Immature natural killer cell (primary cell): ENCODE measurements at regions not wholly inside any gene's neighbourhood (a gene's known extent, or its start where the extent isn't known, plus 50 kb on each side); places are given as distances from the start of the nearest gene placed in this dataset.
"Not testable (repeated sequence)": the region's sequence is repeated elsewhere in the genome, so short reads cannot be mapped to it uniquely, and the experiment has no call there.

Experiments
- DNase-seq, 3 donors: peaks; one replicate each; pipeline ENCODE4 v3.0.0; 2022; ENCODE audit warnings: mixed read lengths in 1 of 3
- H3K27ac Mint-ChIP-seq, 6 donors: one replicate each; pipeline ENCODE4 v1.8.0; 2020; ENCODE audit warnings: mixed read lengths in 6 of 6, mild to moderate bottlenecking in 5 of 6, inconsistent platforms in 4 of 6, moderate library complexity in 3 of 6
- H3K27me3 Mint-ChIP-seq, 3 donors: one replicate each; pipeline ENCODE4 v1.8.0; 2020 to 2021; ENCODE audit warnings: low read depth in 3 of 3, mild to moderate bottlenecking in 3 of 3, mixed read lengths in 3 of 3, moderate library complexity in 3 of 3, inconsistent platforms in 1 of 3
- H3K36me3 Mint-ChIP-seq, 3 donors: one replicate each; pipeline ENCODE4 v1.8.0; 2020; ENCODE audit warnings: mixed read lengths in 3 of 3, inconsistent platforms in 2 of 3, mild to moderate bottlenecking in 2 of 3
- H3K4me1 Mint-ChIP-seq, 2 donors: one replicate each; pipeline ENCODE4 v1.8.0; 2020; ENCODE audit warnings: inconsistent platforms in 2 of 2, mild to moderate bottlenecking in 2 of 2, mixed read lengths in 2 of 2, moderate library complexity in 1 of 2
- H3K4me3 Mint-ChIP-seq, 5 donors: one replicate each; pipeline ENCODE4 v1.8.0; 2020; ENCODE audit warnings: mild to moderate bottlenecking in 5 of 5, mixed read lengths in 5 of 5, inconsistent platforms in 3 of 5, moderate library complexity in 3 of 5
- H3K9me3 Mint-ChIP-seq, 6 donors: one replicate each; pipeline ENCODE4 v1.8.0; 2020; ENCODE audit warnings: mild to moderate bottlenecking in 6 of 6, mixed read lengths in 6 of 6, inconsistent platforms in 4 of 6, moderate library complexity in 3 of 6

DNA sequence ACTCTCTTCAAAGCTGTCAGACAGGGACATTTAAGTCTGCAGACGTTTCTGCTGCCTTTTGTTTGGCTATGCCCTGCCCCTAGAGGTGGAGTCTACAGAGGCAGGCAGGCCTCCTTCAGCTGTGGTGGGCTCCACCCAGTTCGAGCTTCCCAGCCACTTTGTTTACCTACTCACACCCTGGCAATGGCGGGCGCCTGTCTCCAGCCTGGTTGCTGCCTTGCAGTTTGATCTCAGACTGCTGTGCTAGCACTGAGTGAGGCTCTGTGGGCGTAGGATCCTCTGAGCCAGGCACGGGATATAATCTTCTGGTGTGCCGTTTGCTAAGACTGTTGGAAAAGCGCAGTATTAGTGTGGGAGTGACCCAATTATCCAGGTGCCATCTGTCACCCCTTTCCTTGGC, 499.8 kb upstream of the IZUMO3 start:
- not testable (repeated sequence) for H3K4me1 Mint-ChIP-seq, H3K4me3 Mint-ChIP-seq

DNA sequence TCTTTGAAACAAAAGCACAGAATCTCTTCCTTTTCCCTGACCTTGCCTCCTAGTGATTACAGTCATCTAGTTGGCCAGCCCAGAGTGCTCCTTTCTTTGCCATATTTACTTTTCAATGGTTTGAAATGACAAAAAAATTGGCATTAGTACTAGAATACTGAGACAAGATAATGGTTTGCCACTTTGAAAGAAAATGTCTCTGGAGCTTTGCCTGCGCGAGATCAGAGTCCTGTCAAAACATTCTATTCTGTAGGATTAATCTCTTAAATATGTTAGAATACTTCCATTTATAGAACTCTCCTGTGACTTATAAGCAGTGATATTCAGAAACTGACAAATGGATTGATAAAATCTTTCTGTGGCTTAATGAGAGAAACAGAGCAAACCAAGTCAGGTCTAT, 484.0 kb upstream of the IZUMO3 start:
- H3K27me3 Mint-ChIP-seq, result no peaks in the 10 kb centered on the region
- H3K4me3 Mint-ChIP-seq, result no peak overlapping the region
- DNase-seq, result no peak
- no peaks in the 10 kb centered on the region for H3K36me3 Mint-ChIP-seq
- peaks cover 7 to 63% (median 35%) of the 10 kb centered on the region in 6 donors for H3K9me3 Mint-ChIP-seq
- no peak overlapping the region for H3K27ac Mint-ChIP-seq
- H3K4me1 Mint-ChIP-seq, result no peaks in the 10 kb centered on the region

More for the DNA sequence above, 499.8 kb upstream of the IZUMO3 start:
- H3K36me3 Mint-ChIP-seq, H3K27me3 Mint-ChIP-seq, H3K27ac Mint-ChIP-seq, DNase-seq: not testable (repeated sequence)
- peaks cover 15 to 60% (median 41%) of the 10 kb centered on the region in 6 donors for H3K9me3 Mint-ChIP-seq

DNA sequence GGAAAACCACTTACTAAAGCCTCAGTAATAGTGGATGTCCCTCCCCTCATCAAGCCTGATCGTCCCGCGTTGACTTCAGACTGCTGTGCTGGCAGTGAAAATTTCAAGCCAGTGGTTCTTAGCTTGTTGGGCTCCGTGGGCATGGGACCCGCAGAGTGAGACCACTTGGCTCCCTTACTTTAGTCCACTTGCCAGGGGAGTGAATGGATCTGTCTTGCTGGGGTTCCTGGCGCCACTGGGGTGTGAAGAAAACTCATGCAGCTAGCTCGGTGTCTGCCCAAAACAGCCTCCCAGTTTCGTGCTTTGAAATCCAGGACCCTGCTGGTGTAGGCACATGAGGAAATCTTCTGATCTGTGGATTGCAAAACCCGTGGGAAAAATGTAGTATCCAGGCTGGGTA, 480.0 kb upstream of the IZUMO3 start:
- peaks cover 22 to 74% (median 55%) of the 10 kb centered on the region in 6 donors for H3K9me3 Mint-ChIP-seq
- peaks cover 0 to 1% (median 0%) of the 10 kb centered on the region in 3 donors for H3K27me3 Mint-ChIP-seq
- no peak overlapping the region for H3K4me3 Mint-ChIP-seq
- H3K36me3 Mint-ChIP-seq, result no peaks in the 10 kb centered on the region
- DNase-seq, result no peak
- no peaks in the 10 kb centered on the region for H3K4me1 Mint-ChIP-seq
- H3K27ac Mint-ChIP-seq, result no peak overlapping the region

DNA sequence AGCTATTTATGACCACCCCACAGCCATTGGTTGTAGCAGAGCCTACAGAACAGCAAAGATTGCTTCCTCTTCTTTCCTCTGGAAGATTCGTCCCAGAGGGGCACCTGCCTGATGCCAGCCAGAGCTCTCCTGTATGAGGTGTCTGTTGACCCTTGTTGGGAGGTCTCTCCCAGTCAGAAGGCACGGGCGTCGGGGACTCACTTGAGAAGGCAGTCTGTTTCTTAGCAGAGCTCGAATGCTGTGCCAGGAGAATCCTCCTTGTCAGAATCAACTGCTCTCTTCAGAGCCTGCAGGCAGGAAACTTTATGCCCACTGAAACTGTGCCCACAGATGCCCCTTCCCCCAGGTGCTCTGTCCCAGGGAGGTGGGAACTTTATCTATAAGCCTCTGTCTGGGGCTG, 479.5 kb upstream of the IZUMO3 start:
- no peaks in the 10 kb centered on the region for H3K4me1 Mint-ChIP-seq
- H3K27me3 Mint-ChIP-seq, result peaks cover 0 to 1% (median 0%) of the 10 kb centered on the region in 3 donors
- no peak for DNase-seq
- no peak overlapping the region for H3K27ac Mint-ChIP-seq
- H3K9me3 Mint-ChIP-seq, result peaks cover 22 to 74% (median 56%) of the 10 kb centered on the region in 6 donors
- H3K4me3 Mint-ChIP-seq, result no peak overlapping the region
- no peaks in the 10 kb centered on the region for H3K36me3 Mint-ChIP-seq

DNA sequence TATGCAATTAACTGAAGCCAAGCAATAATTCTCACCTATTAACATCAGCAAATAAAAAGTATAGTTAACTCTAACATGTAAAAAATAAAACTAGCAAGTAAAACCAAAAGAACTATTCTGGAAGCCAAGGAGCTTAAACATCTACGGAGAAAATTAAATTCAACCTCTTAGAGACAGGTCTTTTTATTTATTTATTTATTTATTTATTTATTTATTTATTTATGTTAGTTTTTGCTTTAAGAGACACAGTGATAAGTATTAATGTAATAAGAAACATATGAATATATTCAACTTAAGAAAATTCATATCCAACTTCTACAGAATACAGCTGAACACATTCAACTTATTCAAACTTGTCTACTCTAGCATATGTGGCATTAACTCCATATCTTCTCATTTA, 472.1 kb upstream of the IZUMO3 start:
- Mint-ChIP-seq H3K27ac (no peak overlapping the region), H3K9me3 (peaks cover 10 to 52% (median 42%) of the 10 kb centered on the region in 6 donors), H3K4me3 (no peak overlapping the region)

DNA sequence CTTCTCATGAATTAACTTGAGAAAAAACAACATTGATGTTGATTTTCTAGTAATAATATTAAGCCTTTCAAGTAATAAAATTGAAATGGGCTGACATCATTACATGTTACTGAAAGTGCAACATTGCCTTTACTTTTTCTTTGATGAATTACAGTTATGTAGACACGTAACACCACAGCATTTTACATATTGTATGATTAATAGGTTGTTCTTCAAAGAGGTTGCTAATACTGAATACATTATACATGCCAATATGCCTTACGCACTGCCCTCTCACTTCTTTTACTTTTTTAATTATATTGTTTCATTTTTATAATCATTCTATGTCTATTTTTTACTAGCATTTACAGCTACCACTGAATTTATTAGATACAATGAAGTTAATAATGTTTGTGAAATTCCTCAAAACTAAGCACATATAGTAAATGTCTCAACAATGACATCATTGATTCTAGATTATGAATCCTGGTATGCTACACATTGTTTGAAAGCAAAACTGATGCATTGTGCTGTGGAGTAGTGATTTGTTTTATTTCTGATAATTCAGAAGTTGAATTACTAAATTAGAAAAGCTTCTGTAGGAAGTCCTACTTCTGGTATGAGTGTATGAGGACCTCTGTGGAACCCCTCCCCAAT, 464.4 kb upstream of the IZUMO3 start:
- Mint-ChIP-seq H3K27ac (no peak overlapping the region), H3K4me3 (no peak overlapping the region), H3K27me3 (peaks cover 0 to 2% (median 0%) of the 10 kb centered on the region in 3 donors), H3K4me1 (no peaks in the 10 kb centered on the region), H3K9me3 (peaks cover 17 to 73% (median 40%) of the 10 kb centered on the region in 6 donors), H3K36me3 (no peaks in the 10 kb centered on the region)
- no peak for DNase-seq

More for the DNA sequence above, 472.1 kb upstream of the IZUMO3 start:
- peaks cover 0 to 1% (median 0%) of the 10 kb centered on the region in 3 donors for H3K27me3 Mint-ChIP-seq
- no peaks in the 10 kb centered on the region for H3K36me3 Mint-ChIP-seq
- no peaks in the 10 kb centered on the region for H3K4me1 Mint-ChIP-seq
- no peak for DNase-seq

DNA sequence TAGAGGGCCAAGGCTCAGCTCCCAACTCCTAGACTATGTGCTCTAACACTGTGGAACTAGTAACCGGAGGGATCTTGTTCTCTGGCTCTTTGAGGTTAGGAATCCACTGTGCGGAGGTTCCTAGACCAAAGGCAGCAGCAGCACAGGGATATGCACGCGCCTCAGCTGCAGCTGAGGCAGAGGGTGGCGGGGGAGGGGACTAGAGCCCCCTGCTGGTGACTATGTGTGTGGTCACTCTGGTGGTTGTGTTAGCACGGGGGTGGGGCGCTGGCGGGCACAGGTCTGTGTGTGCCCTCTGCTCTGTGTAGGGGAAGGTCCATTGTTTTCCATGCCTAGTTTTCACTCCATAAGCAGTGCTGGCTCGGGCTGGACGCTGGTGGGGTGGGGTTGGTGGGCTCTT, 458.0 kb upstream of the IZUMO3 start:
- H3K4me3 Mint-ChIP-seq, result no peak overlapping the region
- DNase-seq, result no peak

DNA sequence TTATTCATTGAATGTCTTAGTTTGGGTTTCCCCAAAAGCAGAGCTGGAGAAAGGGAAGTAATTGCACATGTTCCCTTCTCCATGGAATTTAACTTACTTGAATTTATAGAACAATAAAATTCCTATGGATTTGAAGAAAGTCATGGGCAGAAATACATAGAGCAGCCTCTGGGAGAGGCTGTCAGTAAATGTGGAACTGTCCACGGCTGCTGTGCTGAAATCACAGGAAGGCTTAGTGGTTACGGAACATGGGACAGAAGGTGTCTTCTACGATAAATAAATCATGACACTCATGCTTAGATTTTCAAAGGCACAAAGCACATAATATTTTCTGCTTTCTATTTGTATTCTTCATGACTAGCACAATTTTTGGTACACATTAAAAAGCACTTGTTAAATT, 440.6 kb upstream of the IZUMO3 start:
- Mint-ChIP-seq H3K4me1 (no peaks in the 10 kb centered on the region), H3K36me3 (no peaks in the 10 kb centered on the region)

More for the DNA sequence above, 458.0 kb upstream of the IZUMO3 start:
- peaks cover 0 to 3% (median under 1%) of the 10 kb centered on the region in 3 donors for H3K27me3 Mint-ChIP-seq
- no peaks in the 10 kb centered on the region for H3K4me1 Mint-ChIP-seq
- H3K36me3 Mint-ChIP-seq, result no peaks in the 10 kb centered on the region
- H3K9me3 Mint-ChIP-seq, result peaks cover 18 to 64% (median 41%) of the 10 kb centered on the region in 6 donors
- H3K27ac Mint-ChIP-seq, result no peak overlapping the region

DNA sequence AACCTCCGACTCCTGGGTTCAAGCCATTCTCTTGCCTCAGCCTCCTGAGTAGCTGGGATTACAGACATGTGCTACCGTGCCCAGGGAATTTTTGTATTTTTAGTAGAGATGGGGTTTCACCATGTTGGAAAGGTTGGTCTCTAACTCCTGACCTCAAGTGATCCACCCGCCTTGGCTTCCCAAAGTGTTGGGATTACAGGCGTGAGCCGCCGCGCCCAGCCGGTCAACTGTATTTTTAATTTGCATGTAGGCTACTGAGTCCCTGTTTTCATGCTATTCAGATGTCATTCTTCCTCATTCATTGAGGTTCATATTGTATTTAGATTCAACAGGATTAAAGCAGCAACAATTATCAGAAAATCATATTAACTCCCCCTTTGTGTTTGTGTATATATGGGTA, 425.1 kb upstream of the IZUMO3 start:
- H3K27me3 Mint-ChIP-seq, H3K4me3 Mint-ChIP-seq, DNase-seq, H3K4me1 Mint-ChIP-seq, H3K36me3 Mint-ChIP-seq, H3K27ac Mint-ChIP-seq: not testable (repeated sequence)
- peaks cover 11 to 57% (median 31%) of the 10 kb centered on the region in 6 donors for H3K9me3 Mint-ChIP-seq

More for the DNA sequence above, 440.6 kb upstream of the IZUMO3 start:
- Mint-ChIP-seq H3K27ac (no peak overlapping the region), H3K27me3 (no peaks in the 10 kb centered on the region), H3K4me3 (no peak overlapping the region), H3K9me3 (peaks cover 15 to 57% (median 27%) of the 10 kb centered on the region in 6 donors)
- no peak for DNase-seq

DNA sequence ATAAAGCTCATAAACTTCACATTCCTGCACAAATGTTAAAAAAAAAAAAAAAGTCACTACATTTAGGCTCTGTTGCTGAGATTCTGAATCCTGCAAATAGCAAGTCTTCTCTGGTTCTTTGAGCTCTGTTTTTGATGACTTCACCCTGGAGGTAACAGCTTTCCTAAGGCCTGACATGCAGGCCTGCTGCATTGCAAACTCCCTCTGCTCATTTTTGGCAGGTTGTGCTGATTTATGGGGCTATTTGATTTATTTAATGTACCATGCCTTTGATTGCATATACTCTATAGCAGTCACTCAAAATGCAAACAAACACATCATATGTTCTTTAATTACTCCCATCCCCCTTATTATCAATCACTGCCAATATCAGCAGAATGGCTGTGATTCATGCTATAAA, 416.1 kb upstream of the IZUMO3 start:
- Mint-ChIP-seq H3K36me3 (peaks cover 0 to 3% (median 0%) of the 10 kb centered on the region in 3 donors), H3K9me3 (peaks cover 20 to 58% (median 34%) of the 10 kb centered on the region in 6 donors), H3K4me1 (no peaks in the 10 kb centered on the region), H3K27me3 (no peaks in the 10 kb centered on the region), H3K4me3 (no peak overlapping the region), H3K27ac (no peak overlapping the region)
- no peak for DNase-seq

DNA sequence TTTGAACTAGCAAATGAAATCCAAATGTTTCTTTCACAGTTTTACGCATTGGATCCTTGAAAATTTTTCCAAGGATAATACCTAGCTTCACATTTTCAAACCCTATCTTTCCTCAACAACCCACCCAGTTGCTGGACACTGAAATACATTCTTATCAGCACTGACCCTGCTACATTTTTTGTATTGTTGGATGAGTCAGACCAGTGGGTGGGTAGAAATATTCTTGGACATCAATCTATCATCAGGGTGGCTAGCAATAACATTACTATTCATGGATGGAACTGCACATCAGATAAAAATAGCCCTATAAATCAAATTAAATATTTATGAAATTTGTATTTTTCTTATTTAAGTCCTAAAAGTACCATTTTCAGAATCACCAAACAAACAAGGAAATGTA, 407.4 kb upstream of the IZUMO3 start:
- no peaks in the 10 kb centered on the region for H3K36me3 Mint-ChIP-seq
- no peak overlapping the region for H3K4me3 Mint-ChIP-seq
- peaks cover 12 to 49% (median 33%) of the 10 kb centered on the region in 6 donors for H3K9me3 Mint-ChIP-seq
- no peak for DNase-seq
- H3K27ac Mint-ChIP-seq, result no peak overlapping the region
- no peaks in the 10 kb centered on the region for H3K4me1 Mint-ChIP-seq
- peaks cover 0 to 1% (median 0%) of the 10 kb centered on the region in 3 donors for H3K27me3 Mint-ChIP-seq

DNA sequence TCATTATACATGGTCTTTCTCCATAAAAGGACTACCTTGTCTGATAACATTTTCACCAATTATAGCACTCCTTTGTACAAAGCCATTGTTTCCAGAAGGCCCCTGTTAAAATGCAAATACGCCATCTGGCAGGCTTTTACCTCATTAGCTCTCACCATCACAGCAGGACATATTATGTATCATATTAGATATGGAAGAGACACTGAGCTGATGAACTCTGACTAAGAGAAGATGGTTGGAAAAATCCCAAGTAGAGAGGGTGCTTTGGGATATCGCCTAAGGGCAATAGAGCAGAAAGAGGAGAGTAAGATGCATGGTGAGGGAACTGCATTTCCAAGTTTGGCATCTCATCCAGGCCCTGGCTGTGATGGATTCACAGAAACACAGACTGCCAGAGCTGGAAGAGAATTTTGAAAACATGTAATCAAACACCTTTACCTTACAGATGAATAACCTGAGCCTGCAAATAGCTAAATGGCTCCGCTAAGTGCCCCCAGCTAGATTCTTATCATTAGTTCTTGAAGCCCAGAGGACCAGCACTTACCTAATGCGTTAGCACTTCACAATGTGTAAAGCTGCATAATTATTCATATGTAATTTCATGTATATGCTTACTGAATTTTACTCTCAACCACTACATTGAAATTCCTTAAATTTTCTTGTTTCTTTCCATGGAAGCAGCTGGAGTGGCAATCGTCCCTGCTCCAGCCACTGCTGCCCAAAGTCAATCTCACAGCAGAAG, 393.6 kb upstream of the IZUMO3 start:
- peaks cover 15 to 63% (median 36%) of the 10 kb centered on the region in 6 donors for H3K9me3 Mint-ChIP-seq
- H3K36me3 Mint-ChIP-seq, result no peaks in the 10 kb centered on the region
- no peak for DNase-seq
- no peak overlapping the region for H3K4me3 Mint-ChIP-seq
- no peak overlapping the region for H3K27ac Mint-ChIP-seq
- H3K27me3 Mint-ChIP-seq, result peaks cover 0 to 3% (median 0%) of the 10 kb centered on the region in 3 donors
- no peaks in the 10 kb centered on the region for H3K4me1 Mint-ChIP-seq

DNA sequence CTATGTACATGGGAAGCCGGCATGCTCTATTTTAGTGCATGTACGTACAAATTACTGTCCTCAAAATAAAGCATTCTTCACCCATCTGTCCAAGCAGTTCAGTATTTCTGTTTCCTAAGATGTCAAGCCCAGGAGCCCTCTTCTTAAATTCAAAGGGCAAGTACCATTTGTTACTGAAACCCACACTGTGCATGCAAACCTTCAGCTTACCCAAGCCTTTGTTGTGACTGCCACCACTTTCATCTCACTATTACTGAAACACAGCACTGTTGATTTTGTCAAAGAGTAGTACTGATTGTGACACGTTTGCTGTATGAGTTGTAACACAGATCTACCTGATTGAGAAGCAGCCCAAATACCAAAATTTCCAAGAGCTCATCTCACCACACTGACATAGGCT, 390.4 kb upstream of the IZUMO3 start:
- Mint-ChIP-seq H3K36me3 (no peaks in the 10 kb centered on the region), H3K27me3 (no peaks in the 10 kb centered on the region), H3K9me3 (peaks cover 14 to 42% (median 32%) of the 10 kb centered on the region in 6 donors), H3K4me3 (no peak overlapping the region), H3K4me1 (no peaks in the 10 kb centered on the region), H3K27ac (no peak overlapping the region)
- no peak for DNase-seq

DNA sequence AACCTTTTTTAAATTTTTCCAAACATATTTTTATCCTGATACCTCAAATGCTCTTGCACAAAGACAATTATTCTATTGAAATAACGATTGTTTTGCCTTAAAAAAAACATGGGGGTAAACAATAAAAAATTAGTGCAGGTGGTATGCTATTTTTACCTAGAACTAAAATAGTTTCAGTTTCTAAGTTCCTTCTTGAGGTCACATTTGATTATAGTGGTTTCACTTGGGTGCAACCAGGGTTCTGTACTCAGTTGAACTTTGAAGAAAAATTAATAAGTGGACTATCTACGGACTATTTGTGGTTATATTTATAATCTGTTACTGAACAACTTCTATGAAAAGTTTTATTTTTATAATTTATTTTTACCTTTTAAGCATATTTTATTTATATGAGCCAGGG, 387.1 kb upstream of the IZUMO3 start:
- no peaks in the 10 kb centered on the region for H3K4me1 Mint-ChIP-seq
- H3K36me3 Mint-ChIP-seq, result peaks cover 0 to 3% (median 0%) of the 10 kb centered on the region in 3 donors
- H3K4me3 Mint-ChIP-seq, result no peak overlapping the region
- no peak overlapping the region for H3K27ac Mint-ChIP-seq
- peaks cover 12 to 44% (median 24%) of the 10 kb centered on the region in 6 donors for H3K9me3 Mint-ChIP-seq
- no peak for DNase-seq
- H3K27me3 Mint-ChIP-seq, result no peaks in the 10 kb centered on the region
